ENCODE measurements at regions not wholly inside any gene's neighbourhood (a gene's known extent, or its start where the extent isn't known, plus 50 kb on each side); places are given as distances from the start of the nearest gene placed in this dataset.

- no peaks in the 10 kb centered on the region for H4K20me1 ChIP-seq (ENCODE audit: low read depth, low read length)
- no peaks in the 10 kb centered on the region for H3K36me3 ChIP-seq (ENCODE audit: low read length)
- H3K79me2 ChIP-seq (ENCODE audit: insufficient read depth, low read length): no peaks in the 10 kb centered on the region
- TF ChIP-seq CTCF (IDR thresholded peaks at IDR 0.05; ENCODE audit: insufficient read depth, low read length, poor library complexity, severe bottlenecking) (no peak), EZH2phosphoT487 (conservative IDR thresholded peaks at IDR 0.05; ENCODE audit: low read length) (no peak)
- H3K27me3 ChIP-seq (ENCODE audit: low read length): no peaks in the 10 kb centered on the region
- H3K4me3 ChIP-seq (ENCODE audit: insufficient read depth, low read length, poor library complexity, severe bottlenecking): no peak overlapping the region
- H2AFZ ChIP-seq (ENCODE audit: low read depth, low read length, severe bottlenecking): no peak overlapping the region
- H3K9me3 ChIP-seq (ENCODE audit: insufficient read depth, low read length): no peaks in the 10 kb centered on the region
- no peaks in the 10 kb centered on the region for H3K9me2 ChIP-seq (replicated peaks; ENCODE audit: insufficient read depth, low read length)
- no peaks in the 10 kb centered on the region for H3F3A ChIP-seq (ENCODE audit: insufficient read depth)
- H3K27ac ChIP-seq (ENCODE audit: low read depth, low read length): no peak overlapping the region
- no peak overlapping the region for H3K9ac ChIP-seq (ENCODE audit: low read length)
- H3K4me2 ChIP-seq (ENCODE audit: low read depth, low read length, poor library complexity, severe bottlenecking): no peak overlapping the region
These were observed 357.1 kb downstream of the SHANK2 start for GRCh38 chr11:70895366-70895670.

DNA sequence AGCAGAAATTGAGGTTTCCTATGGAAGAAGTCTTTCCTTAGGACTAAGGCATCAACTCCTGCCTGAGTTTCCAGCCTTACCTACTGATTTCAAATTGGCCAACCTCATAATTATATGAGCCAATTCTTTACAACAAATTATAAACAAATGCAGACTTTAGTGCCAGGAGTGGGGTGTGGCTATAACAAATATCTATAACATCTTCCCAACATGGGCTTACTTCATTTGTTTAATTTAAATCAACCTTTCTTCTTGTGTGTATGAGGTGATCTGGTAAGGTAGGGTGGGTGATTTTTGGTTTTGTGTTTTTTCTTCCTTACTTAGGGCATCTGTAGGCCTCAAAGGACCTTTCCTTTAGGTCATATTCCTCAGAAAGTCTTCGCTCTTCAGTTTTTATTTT lies 354.9 kb downstream of the SHANK2 start:
- no peak overlapping the region for H3K27ac ChIP-seq (ENCODE audit: low read depth, low read length)
- H3K27me3 ChIP-seq (ENCODE audit: low read length): no peaks in the 10 kb centered on the region
- H3K79me2 ChIP-seq (ENCODE audit: insufficient read depth, low read length): no peaks in the 10 kb centered on the region
- H3K9ac ChIP-seq (ENCODE audit: low read length): no peak overlapping the region
- no peaks in the 10 kb centered on the region for H4K20me1 ChIP-seq (ENCODE audit: low read depth, low read length)
- no peaks in the 10 kb centered on the region for H3F3A ChIP-seq (ENCODE audit: insufficient read depth)
- no peaks in the 10 kb centered on the region for H3K9me3 ChIP-seq (ENCODE audit: insufficient read depth, low read length)
- TF ChIP-seq CTCF (IDR thresholded peaks at IDR 0.05; ENCODE audit: insufficient read depth, low read length, poor library complexity, severe bottlenecking) (no peak), EZH2phosphoT487 (conservative IDR thresholded peaks at IDR 0.05; ENCODE audit: low read length) (no peak)
- H3K4me3 ChIP-seq (ENCODE audit: insufficient read depth, low read length, poor library complexity, severe bottlenecking): no peak overlapping the region
- H3K36me3 ChIP-seq (ENCODE audit: low read length): no peaks in the 10 kb centered on the region
- no peaks in the 10 kb centered on the region for H3K9me2 ChIP-seq (replicated peaks; ENCODE audit: insufficient read depth, low read length)
- no peak overlapping the region for H2AFZ ChIP-seq (ENCODE audit: low read depth, low read length, severe bottlenecking)
- H3K4me2 ChIP-seq (ENCODE audit: low read depth, low read length, poor library complexity, severe bottlenecking): no peak overlapping the region

- Histone ChIP-seq H3K9me3 (ENCODE audit: insufficient read depth, low read length) (no peaks in the 10 kb centered on the region), H3K9me2 (replicated peaks; ENCODE audit: insufficient read depth, low read length) (no peaks in the 10 kb centered on the region), H4K20me1 (ENCODE audit: low read depth, low read length) (no peaks in the 10 kb centered on the region), H3K27ac (ENCODE audit: low read depth, low read length) (no peak overlapping the region), H3K4me3 (ENCODE audit: insufficient read depth, low read length, poor library complexity, severe bottlenecking) (no peak overlapping the region), H3K79me2 (ENCODE audit: insufficient read depth, low read length) (no peaks in the 10 kb centered on the region), H3F3A (ENCODE audit: insufficient read depth) (no peaks in the 10 kb centered on the region), H3K9ac (ENCODE audit: low read length) (no peak overlapping the region), H3K4me2 (ENCODE audit: low read depth, low read length, poor library complexity, severe bottlenecking) (no peak overlapping the region), H3K27me3 (ENCODE audit: low read length) (no peaks in the 10 kb centered on the region), H3K36me3 (ENCODE audit: low read length) (no peaks in the 10 kb centered on the region), H2AFZ (ENCODE audit: low read depth, low read length, severe bottlenecking) (no peak overlapping the region)
- TF ChIP-seq CTCF (IDR thresholded peaks at IDR 0.05; ENCODE audit: insufficient read depth, low read length, poor library complexity, severe bottlenecking): no peak
- no peak for TF ChIP-seq EZH2phosphoT487 (conservative IDR thresholded peaks at IDR 0.05; ENCODE audit: low read length)
These were observed 352.8 kb downstream of the SHANK2 start for GRCh38 chr11:70899616-70900015.

DNA sequence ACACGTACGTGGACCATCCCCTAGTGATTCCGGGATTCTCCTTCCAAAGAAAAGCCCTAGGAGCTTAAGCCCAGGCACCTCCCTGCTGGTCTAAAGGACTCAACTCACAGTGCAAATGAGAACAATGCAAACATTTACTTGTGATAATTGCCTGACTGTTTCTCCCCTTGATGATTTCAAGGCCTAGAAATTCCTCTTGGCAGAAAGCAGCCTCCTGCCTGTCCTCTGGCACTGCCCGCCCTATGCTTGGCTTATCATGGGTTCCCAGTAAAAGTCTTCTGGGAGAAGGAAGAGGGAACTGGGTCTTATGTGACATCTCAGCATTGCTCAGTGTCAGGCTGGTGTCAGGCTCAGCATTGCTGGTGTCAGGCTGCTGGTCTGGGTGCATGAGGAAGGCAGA lies 351.8 kb downstream of the SHANK2 start:
- Histone ChIP-seq H3K27me3 (ENCODE audit: low read length) (no peaks in the 10 kb centered on the region), H2AFZ (ENCODE audit: low read depth, low read length, severe bottlenecking) (no peak overlapping the region), H3K36me3 (ENCODE audit: low read length) (no peaks in the 10 kb centered on the region), H3K9me2 (replicated peaks; ENCODE audit: insufficient read depth, low read length) (no peaks in the 10 kb centered on the region), H3K4me2 (ENCODE audit: low read depth, low read length, poor library complexity, severe bottlenecking) (no peak overlapping the region), H3K4me3 (ENCODE audit: insufficient read depth, low read length, poor library complexity, severe bottlenecking) (no peak overlapping the region), H3K9ac (ENCODE audit: low read length) (no peak overlapping the region), H3F3A (ENCODE audit: insufficient read depth) (no peaks in the 10 kb centered on the region), H3K79me2 (ENCODE audit: insufficient read depth, low read length) (no peaks in the 10 kb centered on the region), H3K9me3 (ENCODE audit: insufficient read depth, low read length) (no peaks in the 10 kb centered on the region), H3K27ac (ENCODE audit: low read depth, low read length) (no peak overlapping the region), H4K20me1 (ENCODE audit: low read depth, low read length) (no peaks in the 10 kb centered on the region)
- TF ChIP-seq EZH2phosphoT487 (conservative IDR thresholded peaks at IDR 0.05; ENCODE audit: low read length) (no peak), CTCF (IDR thresholded peaks at IDR 0.05; ENCODE audit: insufficient read depth, low read length, poor library complexity, severe bottlenecking) (no peak)
